ENCODE measurements at regions not wholly inside any gene's neighbourhood (a gene's known extent, or its start where the extent isn't known, plus 50 kb on each side); places are given as distances from the start of the nearest gene placed in this dataset.

DNA sequence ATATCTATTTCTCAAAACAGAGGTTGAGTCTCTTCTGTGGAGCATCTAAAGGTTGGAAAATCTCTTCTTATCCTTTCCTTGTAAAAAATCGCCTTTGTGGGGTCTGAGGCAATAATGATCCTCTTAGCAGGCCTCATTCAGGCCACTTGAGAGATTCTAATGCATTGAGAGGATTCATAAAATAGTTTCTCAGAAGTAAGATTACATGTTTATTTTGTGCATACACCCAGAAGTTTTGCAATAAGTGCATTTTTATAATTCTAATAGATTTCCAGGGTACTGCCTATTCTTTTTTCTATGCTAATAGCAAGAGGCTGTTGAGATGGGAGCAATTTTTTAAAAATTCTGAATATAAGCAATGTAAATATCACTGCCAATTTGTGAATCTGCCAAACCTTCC, 342.2 kb upstream of the KLF12 start:
- DNase-seq (ENCODE audit: low spot score), result no peak

DNA sequence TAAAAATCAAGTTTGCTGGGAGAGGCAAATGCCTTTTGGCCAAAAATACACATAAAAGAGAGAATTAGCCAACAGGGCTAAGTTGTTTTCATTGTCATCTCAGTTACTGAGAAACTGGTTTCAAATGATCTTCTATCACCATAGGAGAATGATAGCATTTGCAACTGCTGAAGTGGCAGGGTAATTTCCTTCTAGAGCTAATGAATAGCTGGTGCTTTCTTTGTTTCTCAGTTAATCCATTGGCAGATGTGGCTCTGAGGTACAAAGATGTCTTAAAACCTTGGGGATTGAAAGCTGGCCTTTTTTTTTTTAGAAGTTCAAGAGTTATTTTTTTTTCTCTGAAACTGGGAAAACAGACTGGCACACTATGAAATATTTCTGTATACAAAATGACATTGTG, 332.7 kb upstream of the KLF12 start:
- DNase-seq (ENCODE audit: low spot score), result no peak

DNA sequence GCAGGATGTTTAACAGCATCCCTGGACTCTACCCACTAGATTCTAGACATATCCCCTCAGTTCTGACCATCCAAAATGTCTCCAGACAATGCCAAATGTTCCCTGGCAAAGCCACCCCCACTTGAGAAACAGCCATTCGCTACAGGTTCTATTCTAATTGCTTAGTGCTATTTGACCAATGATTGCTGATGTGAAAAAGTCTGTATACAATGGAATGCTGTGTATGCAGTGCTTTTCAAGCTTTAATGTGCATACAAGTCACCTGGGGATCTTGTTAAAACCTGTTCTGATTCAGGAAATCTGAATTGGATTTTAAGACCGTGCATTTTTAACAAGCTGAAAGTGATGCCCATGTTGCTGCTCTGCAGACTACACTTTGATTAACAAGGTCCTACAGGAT, 331.8 kb upstream of the KLF12 start:
- no peak for DNase-seq (ENCODE audit: low spot score)

DNA sequence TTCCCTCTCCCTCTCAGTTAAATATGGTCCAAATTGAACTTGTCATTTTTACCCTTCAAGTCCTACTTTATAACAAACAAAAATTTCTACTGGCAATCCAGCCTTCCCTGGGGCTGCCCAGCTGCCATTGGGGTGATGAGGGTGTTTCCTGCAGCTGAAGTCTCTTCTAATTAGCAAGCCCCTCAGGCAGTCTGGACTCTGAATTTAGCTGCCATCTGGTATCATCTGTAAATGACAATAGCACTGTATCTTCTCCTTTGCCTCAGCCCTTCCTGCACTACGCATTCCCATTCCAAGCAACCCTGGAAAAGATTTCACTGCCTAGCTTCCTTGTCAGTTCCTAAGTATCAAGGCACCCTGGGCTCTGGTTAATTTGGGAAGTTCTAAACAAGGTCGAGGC, 331.1 kb upstream of the KLF12 start:
- DNase-seq (ENCODE audit: low spot score), result no peak

DNA sequence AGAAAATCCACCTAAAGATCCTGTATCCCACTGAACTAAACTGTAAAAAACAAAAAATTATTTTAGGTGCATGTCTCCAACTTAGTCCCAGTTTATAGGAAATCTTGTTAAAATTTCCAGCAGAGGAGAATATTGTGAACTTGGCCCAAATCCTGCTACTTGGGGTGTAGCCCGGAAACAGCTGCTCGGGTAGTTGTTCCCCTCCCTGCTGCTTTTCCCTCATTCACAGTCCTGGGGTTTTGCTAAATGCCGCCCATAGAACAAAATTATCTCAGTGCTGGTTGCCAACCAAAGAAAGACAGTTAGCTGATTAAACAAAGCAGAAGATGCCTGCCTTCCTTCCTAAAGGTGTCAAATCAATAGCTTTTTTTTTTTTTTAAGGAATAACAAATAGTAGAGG, 330.5 kb upstream of the KLF12 start:
- DNase-seq (ENCODE audit: low spot score), result no peak

DNA sequence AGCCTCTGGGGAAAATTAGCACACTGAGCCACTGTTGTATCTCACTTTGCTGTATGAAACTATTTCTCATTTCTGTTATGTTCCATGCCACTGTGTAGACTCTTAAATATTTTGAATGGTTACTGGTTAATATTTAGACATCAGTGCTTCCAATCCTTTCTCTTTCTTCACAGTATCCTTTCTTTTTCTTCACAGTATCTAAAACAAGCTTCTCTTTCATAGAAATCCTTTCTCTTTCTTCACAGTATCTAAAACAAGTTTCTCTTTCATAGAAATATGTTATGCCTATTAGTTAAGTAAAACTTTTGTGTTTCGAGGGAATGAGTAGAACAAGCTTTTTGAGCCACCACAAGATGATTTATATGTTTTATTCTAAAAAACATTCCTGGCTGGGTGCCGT, 326.8 kb upstream of the KLF12 start:
- DNase-seq (ENCODE audit: low spot score), result no peak

DNA sequence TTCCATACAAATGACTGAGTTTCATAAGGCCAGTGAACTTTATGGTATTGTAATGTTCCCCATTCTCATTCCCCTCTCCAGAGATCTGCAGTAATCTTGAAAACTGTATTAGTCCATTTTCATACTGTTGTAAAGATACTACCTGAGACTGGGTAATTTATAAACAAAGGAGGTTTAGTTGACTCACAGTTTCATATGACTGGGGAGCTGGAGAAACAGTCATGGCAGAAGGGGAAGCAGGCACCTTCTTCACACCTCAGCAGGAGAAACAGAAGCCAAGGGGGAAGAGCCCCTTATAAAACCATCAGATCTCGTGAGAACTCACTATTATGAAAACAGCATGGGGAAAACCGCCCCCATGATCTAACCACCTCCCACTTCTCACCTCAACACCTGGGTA, 318.7 kb upstream of the KLF12 start:
- DNase-seq (ENCODE audit: low spot score), result no peak

DNA sequence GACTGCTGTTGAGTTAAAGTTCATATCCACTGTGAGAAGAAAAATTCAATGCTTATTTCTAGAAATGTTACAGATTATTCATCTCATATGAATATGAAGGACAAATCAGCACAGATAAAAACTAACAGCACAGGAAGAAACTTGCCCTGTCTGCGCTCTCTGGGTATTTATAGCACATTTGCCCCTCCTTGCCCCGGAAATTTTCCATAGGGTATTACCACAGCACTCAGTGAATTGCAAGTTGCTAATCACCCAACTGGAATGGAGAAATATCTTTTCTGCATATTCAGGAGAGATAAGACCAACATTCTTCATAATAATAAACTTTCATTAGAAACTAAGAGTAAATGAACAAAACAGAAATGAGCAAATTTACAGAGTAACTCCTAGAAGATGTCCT, 318.0 kb upstream of the KLF12 start:
- no peak for DNase-seq (ENCODE audit: low spot score)

DNA sequence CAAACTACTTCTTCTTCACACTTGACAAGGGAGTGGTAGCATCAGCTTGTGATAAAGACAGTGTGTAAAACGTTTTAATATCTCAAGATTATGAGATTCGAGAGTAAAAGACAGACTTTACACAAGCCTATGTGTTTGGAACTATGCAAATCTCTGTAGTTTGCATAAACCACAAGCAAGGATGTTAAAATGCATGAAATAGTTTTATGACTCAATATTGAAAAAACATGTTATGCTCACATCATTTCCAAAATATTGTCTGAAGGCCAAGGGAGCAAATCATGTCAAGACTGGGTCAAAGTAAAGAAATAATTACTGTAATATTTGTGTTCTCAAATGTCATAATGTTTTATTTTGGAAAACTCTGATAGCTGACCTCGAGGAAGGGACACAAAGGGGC, 316.8 kb upstream of the KLF12 start:
- DNase-seq (ENCODE audit: low spot score), result no peak

DNA sequence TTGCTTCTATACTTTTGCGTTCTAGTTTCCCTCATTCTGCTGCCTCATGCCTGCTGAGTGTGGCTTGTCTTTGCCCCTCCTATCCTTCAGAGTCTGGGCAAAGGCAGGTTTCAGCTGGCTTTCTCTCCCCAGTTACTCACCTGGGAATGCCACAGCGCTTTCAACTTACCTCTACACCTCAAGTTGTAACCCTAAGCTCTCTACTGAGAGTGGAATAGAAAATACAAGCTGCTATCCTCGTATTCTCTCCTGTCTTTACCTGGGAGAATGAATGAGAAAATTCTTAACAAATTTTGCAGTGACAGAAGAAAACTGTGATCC, 316.3 kb upstream of the KLF12 start:
- DNase-seq (ENCODE audit: low spot score), result no peak

DNA sequence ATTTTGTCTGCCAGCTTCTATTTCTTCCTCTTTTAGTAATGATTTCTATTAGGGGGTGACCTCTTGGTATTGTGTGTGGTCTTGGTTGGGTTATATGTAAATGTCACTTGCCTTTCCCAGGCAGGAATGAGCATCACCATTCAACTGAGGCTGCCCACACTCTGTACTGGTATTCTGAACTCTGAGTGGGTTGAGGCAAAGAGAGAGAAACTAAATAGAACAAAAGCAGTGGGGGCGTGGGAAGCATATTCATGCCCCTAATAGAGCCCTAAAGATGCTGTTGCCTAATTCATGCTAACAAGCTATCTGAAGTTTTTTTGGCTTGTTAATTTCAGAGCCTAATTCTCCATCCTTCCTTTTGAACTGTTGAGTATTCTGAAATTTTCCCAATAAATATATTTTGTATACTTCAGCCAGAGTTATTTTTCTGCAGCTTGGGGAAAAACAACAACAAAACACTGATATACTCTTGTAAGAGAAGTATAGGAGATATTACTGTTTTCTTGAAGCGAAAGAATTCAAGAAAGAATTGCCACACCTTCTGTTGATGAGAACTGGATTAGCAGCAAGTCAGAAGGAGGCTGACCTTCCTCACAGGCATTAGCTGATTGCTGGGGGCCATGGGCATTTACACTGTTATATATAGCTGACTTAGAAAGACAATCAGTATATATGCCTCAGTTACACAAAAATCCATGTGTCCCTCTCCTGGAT, 315.8 kb upstream of the KLF12 start:
- no peak for DNase-seq (ENCODE audit: low spot score)

DNA sequence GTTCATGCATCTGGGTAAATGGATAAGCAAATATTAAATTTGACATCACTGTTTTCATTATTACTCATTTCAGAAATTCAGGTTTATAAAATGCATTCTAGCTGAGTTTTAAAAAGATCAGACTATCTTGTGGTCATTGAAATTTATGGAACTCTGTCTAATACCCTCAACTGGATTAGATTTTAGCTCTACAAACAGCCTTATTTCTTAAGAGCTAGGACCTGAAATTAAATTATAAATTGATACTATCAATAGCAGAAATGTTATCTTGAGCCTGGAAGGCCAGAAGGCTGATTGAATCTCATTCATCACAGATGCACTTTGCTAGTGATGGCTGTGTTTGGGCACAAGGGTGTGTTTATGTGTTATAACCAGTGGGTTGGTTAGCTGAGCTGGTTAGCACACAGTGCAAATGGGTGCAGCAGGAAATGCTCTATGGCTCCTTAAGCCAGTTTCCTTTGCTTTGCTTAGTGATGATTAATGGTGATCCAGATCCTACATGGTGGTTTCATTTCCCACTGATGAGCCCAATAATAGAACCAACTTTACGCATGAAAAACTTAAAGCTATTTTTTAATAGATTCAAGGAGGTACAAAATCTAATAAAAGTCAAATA, 310.8 kb upstream of the KLF12 start:
- DNase-seq (ENCODE audit: low spot score), result no peak

DNA sequence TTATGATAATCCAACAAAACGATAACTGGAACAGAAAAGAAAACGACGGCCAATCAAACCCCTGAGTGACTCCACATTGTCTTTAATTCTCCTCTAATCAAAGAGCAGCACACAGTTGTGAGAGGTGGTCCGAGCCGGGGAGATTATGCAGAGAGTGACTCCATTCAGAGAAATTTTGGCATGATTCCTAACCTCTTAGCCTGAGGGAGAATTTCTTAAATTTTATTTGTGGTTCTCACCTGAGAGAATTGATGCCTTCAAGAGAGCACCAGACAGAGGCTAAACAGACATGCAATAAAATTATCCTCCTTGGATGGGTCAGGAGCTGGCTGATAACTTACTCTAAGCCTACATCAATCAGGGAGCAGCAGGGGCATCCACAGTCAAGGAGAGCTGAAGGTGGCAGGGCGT, 310.0 kb upstream of the KLF12 start:
- DNase-seq (ENCODE audit: low spot score), result peak; percentile 3

DNA sequence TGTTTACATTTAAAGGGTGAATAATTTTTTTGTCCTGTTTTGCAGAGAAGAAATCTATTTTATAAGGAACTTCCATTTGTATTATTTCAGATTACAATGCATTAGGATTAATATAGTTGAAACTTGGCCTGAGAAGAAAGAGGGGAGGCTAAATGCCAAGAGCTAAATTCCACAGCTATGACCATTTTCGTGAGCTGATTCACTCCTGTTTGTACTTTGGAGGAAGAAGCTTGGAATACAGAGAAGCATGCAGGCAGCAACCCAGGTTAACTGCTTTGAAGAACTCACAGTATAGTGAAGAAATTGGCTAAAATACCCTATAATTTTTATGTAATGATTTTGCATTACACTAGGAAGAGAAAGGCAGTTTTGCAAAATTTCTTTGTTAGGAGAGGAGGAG, 309.4 kb upstream of the KLF12 start:
- DNase-seq (ENCODE audit: low spot score), result peak; percentile 19

DNA sequence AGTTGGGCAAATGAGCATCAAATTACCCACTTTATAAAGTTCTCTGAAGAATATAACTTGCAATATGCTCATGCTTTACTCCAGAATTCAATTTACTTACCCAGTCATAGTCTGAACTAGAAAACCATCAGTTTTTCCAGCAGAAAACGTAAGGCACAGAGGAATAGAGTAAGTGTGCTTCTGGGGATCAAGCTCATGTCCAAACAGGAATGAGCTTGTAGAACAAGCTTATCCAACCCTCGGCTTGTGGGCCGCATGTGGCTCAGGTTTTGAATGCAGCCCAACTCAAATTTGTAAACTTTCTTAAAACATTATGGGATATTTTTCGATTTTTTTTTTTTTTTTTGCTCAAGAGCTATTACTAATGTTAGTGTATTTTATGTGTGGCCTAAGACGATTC, 308.5 kb upstream of the KLF12 start:
- no peak for DNase-seq (ENCODE audit: low spot score)

DNA sequence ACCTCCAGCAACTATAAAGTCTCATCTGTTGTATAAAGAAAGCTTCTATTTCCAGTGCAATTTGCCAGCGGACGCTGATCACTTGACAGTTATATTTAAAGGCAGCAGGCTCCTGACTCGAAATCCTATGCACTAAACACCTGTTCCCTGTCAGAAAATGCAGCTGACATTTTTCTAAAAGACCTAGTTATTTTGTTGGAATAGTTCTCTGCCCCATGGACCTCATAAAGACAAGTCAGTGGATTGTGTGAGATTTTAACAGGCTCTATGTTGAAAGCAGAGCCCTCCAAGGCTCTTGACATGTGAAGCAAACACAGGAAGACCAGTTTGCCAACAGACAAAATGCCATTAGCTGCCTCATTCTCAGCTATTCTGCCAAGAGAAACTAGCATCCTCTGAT, 304.7 kb upstream of the KLF12 start:
- DNase-seq (ENCODE audit: low spot score), result no peak

DNA sequence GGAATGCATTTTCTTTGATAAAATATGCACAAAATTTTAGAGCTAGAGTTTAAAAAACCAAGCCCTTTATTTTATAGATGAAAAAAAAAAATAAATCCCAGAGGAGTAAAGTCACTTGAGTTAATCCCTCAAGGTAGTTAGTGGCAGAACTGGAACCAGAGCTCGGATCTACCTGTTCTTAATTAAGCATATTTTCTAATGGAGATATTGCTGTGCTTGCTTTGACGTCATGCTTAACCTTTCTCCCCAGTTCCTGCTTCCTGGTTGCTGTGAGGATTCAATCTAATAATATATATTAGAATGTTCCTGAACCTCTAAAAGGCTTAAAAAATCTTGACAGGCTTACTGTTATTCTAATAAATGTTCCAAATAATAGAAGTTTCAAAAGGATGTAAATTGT, 300.6 kb upstream of the KLF12 start:
- DNase-seq (ENCODE audit: low spot score), result no peak

DNA sequence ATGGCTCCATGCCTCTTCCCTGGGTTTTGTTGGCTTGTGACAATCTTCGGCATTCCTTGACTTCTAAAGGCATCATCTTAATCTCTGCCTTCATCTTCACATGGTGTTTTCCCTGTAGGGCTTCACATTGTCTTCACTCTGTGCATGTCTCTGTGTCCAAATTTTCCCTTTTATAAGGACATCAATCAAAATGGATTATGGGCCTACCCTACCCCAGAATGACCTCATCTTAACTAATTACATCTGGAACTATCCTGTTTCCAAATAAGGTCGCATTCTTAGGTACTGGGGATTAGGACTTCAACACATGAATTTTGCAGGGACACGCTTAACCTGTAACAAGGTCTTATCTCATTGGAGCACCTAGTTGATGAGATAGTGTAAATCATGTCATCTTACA, 290.3 kb upstream of the KLF12 start:
- no peak for DNase-seq (ENCODE audit: low spot score)

DNA sequence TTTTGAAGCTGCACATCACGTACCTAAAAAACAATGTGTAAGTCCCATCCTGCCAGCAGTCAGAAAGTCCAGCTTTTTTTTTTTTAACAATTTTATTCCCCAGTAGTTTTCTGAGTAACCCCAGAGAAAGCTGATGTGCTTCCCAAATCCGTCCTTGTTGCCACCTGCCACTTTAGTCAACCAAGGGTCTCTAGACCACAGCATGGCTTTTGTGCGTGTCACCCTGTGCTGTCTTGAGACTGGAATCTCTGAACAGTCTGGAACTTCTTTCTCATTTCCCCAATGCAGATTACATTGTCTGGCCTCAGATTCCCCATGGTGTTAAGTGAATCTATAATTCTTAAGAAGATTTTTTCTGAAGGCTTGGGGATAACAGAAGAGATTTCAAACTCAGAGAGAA, 289.2 kb upstream of the KLF12 start:
- DNase-seq (ENCODE audit: low spot score), result no peak

DNA sequence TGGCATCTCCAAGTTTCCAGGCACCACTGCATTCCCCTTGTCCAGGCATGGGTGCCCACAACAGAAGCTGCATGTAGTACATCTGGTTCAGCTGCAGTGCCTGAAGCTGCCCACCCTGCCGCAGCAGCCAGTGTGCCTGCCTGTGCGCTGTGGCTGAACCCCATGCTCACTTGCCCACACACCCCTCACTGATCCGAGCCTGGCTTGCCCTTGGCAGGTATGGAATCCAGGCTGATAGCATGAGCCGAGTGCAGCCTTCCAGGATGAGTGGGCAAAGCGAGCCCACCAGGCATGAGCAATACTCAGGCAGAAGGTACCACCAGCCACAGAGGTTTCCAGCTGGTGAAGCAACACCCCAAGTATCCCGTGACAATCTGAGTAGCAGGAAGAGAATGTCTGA, 280.3 kb upstream of the KLF12 start:
- no peak for DNase-seq (ENCODE audit: low spot score)

DNA sequence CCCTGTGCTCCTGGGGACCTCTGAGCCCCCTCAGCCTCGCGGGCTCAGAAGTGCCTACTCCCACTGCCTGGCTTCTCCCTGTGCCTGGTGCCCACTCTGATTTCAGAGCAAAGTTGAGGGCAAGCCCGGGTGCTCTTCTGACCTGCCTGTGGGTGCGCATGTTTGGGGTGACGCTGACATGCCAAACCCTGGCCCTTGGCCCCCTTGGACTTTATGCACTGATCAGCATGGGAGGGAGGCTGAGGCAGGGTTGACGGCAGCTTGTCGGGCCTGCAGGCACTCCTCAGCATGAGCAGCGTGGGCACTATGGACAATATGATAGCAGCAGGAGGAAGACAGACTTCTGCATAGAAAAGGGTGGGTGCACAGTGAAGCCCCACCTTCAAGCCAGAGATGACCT, 279.3 kb upstream of the KLF12 start:
- no peak for DNase-seq (ENCODE audit: low spot score)

DNA sequence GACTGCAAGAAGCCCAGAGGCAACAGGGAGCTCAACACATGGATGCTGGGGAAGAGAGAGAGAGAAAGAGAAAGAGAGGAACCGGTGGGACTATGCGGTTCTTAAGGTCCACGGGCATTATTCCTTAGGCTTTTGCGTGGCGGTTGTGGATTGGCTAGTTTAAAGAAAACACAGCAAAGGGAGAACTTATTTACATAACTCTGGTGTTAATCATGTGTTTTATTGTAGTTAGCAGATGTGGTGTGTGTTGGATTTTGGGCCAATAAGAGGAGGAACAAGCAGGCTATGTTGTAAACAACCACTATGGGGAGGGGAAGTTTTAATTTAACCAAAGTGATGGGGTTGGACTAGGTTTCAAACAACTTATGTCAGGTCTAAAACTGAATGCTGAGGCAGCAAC, 275.3 kb upstream of the KLF12 start:
- no peak for DNase-seq (ENCODE audit: low spot score)

DNA sequence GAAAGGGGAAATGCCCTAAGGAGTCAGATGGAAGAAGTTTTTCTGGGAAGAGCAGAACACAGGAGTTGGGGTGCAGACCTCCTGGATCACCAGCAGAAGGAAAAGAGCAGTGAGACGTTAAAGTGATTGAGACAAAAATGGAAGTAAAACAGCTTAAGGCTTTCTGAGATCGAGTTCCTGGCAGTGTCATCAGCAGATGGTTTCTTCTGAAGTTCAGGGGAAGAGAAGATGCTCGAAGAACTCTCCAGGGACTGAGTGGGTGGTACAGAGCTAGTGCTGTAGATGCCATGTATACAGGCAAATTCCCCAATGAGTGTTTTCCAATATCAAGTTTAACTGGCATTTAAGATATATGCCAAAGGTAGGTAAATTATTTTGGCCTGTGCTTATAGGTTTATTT, 272.2 kb upstream of the KLF12 start:
- no peak for DNase-seq (ENCODE audit: low spot score)

DNA sequence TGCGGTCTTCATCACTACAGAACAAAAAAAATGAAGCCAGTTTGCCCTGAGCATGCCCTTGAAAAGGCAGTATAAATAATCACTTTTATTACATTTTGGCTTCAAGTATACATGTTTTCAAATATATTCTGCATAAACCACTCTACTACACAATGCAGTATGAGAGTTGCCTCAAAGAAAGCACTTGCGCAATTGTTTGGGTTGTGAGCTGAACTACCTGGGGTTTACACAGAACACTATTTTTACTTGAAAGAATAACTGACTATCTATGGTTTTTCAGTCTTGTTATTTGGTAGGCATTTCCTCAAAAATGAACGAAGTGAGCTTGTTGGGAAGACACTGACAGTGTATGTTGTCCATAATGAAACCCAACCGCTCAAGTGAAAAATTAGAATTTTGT, 264.4 kb upstream of the KLF12 start:
- DNase-seq (ENCODE audit: low spot score), result no peak

DNA sequence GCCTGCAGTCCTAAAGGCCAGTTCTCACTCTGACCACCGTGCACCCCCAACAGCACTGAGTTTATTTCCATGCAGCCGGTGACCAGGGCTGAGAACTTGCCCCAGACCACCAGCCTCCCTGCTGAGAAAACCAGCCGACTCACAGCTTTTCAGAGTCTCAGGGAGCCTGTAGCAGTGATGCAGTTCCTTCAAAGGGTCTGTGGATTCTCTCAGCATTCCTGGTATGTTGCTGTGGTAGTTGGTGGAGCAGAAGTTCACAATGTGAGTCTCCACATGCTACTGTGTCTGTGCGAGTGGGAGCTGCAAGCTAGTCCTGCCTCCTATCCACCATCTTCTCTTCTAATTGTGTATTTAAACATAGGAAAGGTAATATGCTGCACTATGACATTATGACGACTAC, 254.9 kb upstream of the KLF12 start:
- no peak for DNase-seq (ENCODE audit: low spot score)
